ENCODE measurements at regions not wholly inside any gene's neighbourhood (a gene's known extent, or its start where the extent isn't known, plus 50 kb on each side); places are given as distances from the start of the nearest gene placed in this dataset.

GRCh38 chr1:47569681-47570470 is 132.0 kb downstream of the FOXD2 start:
- DNase-seq (ENCODE audit: insufficient read length), result no peak
- TF ChIP-seq TAF1 (IDR thresholded peaks at IDR 0.05; ENCODE audit: borderline replicate concordance, low read depth, low read length) (no peak), POLR2AphosphoS5 (IDR thresholded peaks at IDR 0.05; ENCODE audit: low read depth, low read length) (no peak)
- no peak for FAIRE-seq

GRCh38 chr1:47571161-47571560 is 133.3 kb downstream of the FOXD2 start:
- FAIRE-seq (no peak), DNase-seq (ENCODE audit: insufficient read length) (no peak)
- TF ChIP-seq POLR2AphosphoS5 (IDR thresholded peaks at IDR 0.05; ENCODE audit: low read depth, low read length), result no peak
- TF ChIP-seq POLR2A (IDR thresholded peaks at IDR 0.05; ENCODE audit: low read depth, low read length), result no peak
- TF ChIP-seq TAF1 (IDR thresholded peaks at IDR 0.05; ENCODE audit: borderline replicate concordance, low read depth, low read length), result no peak

- no peak for DNase-seq (ENCODE audit: insufficient read length)
- TF ChIP-seq POLR2AphosphoS5 (IDR thresholded peaks at IDR 0.05; ENCODE audit: low read depth, low read length) (no peak), POLR2A (IDR thresholded peaks at IDR 0.05; ENCODE audit: low read depth, low read length) (no peak), TAF1 (IDR thresholded peaks at IDR 0.05; ENCODE audit: borderline replicate concordance, low read depth, low read length) (no peak)
- no peak for FAIRE-seq
These were observed 134.1 kb downstream of the FOXD2 start for GRCh38 chr1:47571952-47572351.

GRCh38 chr1:47572731-47573430 is 135.0 kb downstream of the FOXD2 start:
- FAIRE-seq (no peak), DNase-seq (ENCODE audit: insufficient read length) (no peak)
- TF ChIP-seq POLR2A (IDR thresholded peaks at IDR 0.05; ENCODE audit: low read depth, low read length) (no peak), TAF1 (IDR thresholded peaks at IDR 0.05; ENCODE audit: borderline replicate concordance, low read depth, low read length) (no peak), POLR2AphosphoS5 (IDR thresholded peaks at IDR 0.05; ENCODE audit: low read depth, low read length) (no peak)

GRCh38 chr1:47574451-47575165 is 136.8 kb downstream of the FOXD2 start:
- FAIRE-seq, result no peak
- no peak for DNase-seq (ENCODE audit: insufficient read length)

GRCh38 chr1:47575855-47576757 is 138.3 kb downstream of the FOXD2 start:
- FAIRE-seq, result no peak
- TF ChIP-seq POLR2AphosphoS5 (IDR thresholded peaks at IDR 0.05; ENCODE audit: low read depth, low read length) (no peak), TAF1 (IDR thresholded peaks at IDR 0.05; ENCODE audit: borderline replicate concordance, low read depth, low read length) (no peak)
- no peak for DNase-seq (ENCODE audit: insufficient read length)

More at GRCh38 chr1:47574451-47575165, 136.8 kb downstream of the FOXD2 start:
- TF ChIP-seq TAF1 (IDR thresholded peaks at IDR 0.05; ENCODE audit: borderline replicate concordance, low read depth, low read length) (no peak), POLR2A (IDR thresholded peaks at IDR 0.05; ENCODE audit: low read depth, low read length) (no peak), POLR2AphosphoS5 (IDR thresholded peaks at IDR 0.05; ENCODE audit: low read depth, low read length) (no peak)

GRCh38 chr1:47576758-47577115 is 138.9 kb downstream of the FOXD2 start:
- no peak for TF ChIP-seq TAF1 (IDR thresholded peaks at IDR 0.05; ENCODE audit: borderline replicate concordance, low read depth, low read length)
- no peak for TF ChIP-seq POLR2AphosphoS5 (IDR thresholded peaks at IDR 0.05; ENCODE audit: low read depth, low read length)
- no peak for TF ChIP-seq POLR2A (IDR thresholded peaks at IDR 0.05; ENCODE audit: low read depth, low read length)
- DNase-seq (ENCODE audit: insufficient read length) (no peak), FAIRE-seq (no peak)

- TF ChIP-seq POLR2A (IDR thresholded peaks at IDR 0.05; ENCODE audit: low read depth, low read length) (no peak), TAF1 (IDR thresholded peaks at IDR 0.05; ENCODE audit: borderline replicate concordance, low read depth, low read length) (no peak), POLR2AphosphoS5 (IDR thresholded peaks at IDR 0.05; ENCODE audit: low read depth, low read length) (no peak)
- DNase-seq (ENCODE audit: insufficient read length), result no peak
- no peak for FAIRE-seq
These were observed 139.6 kb downstream of the FOXD2 start for GRCh38 chr1:47577303-47578025.

GRCh38 chr1:47578026-47578720 is 140.3 kb downstream of the FOXD2 start:
- TF ChIP-seq POLR2A (IDR thresholded peaks at IDR 0.05; ENCODE audit: low read depth, low read length) (no peak), POLR2AphosphoS5 (IDR thresholded peaks at IDR 0.05; ENCODE audit: low read depth, low read length) (no peak), TAF1 (IDR thresholded peaks at IDR 0.05; ENCODE audit: borderline replicate concordance, low read depth, low read length) (no peak)
- DNase-seq (ENCODE audit: insufficient read length) (no peak), FAIRE-seq (no peak)
